GM10266 (cell line): ENCODE measurements at regions not wholly inside any gene's neighbourhood (a gene's known extent, or its start where the extent isn't known, plus 50 kb on each side); places are given as distances from the start of the nearest gene placed in this dataset.

Experiments used
- DNase-seq: peaks from one replicate; pipeline ENCODE4 v3.0.0; 2012; ENCODE audit errors: extremely low spot score
- CTCF ChIP-seq: IDR thresholded peaks from 2 replicates; pipeline ENCODE4 v1.5.1; 2012; ENCODE audit warnings: mild to moderate bottlenecking, low read depth; ENCODE audit not compliant: control insufficient read depth, insufficient read depth; ENCODE audit errors: missing control alignments

DNA sequence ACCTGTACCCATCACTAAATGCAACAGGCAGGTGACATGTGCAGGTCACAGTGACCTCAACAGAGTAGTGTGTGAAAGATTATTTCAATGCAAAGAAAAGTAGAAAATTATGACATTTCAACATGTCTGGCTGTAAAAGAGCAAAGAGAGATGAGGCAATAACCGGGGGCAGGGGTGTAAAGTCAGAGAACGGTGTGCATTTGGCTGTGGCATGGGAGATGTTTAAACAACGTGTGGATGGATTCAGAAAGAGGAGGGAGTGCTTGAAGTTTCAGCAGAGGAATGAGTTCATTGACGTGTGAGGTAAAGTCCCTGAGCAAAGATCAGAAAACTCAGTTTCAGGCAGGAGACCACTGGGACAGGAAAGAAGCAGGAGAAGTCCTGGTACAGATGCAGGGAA is 229.7 kb downstream of the BUD13 start:
- no peak for TF ChIP-seq CTCF
- DNase-seq = no peak

GRCh38 chr11:116542406-116542805 is 230.4 kb downstream of the BUD13 start:
- no peak for TF ChIP-seq CTCF

DNA sequence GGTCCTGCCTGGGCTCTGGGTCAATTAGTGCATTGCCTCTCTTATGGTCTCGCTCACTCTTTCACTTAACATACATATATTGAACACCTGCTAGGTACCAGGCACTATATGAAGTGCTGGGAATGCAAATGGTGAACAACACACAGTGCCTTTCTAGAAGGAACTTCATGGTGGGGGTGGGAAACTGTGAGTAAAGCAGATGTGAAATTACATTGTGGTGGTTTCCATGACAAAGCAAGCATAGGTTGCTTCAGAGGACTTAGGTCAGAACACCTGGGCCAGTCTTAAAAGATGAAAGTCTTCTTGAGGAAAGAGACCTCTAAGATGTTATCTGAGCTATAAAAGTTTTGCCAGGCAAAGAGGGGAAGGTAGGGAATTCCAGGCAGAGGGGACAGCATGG is 231.3 kb downstream of the BUD13 start:
- DNase-seq = no peak
- TF ChIP-seq CTCF = no peak

More at GRCh38 chr11:116542406-116542805, 230.4 kb downstream of the BUD13 start:
- DNase-seq = no peak

- no peak for TF ChIP-seq CTCF
- no peak for DNase-seq
These were observed 232.0 kb downstream of the BUD13 start for GRCh38 chr11:116540645-116541304.

- no peak for TF ChIP-seq CTCF
- no peak for DNase-seq
These were observed 232.9 kb downstream of the BUD13 start for GRCh38 chr11:116539836-116540418.

DNA sequence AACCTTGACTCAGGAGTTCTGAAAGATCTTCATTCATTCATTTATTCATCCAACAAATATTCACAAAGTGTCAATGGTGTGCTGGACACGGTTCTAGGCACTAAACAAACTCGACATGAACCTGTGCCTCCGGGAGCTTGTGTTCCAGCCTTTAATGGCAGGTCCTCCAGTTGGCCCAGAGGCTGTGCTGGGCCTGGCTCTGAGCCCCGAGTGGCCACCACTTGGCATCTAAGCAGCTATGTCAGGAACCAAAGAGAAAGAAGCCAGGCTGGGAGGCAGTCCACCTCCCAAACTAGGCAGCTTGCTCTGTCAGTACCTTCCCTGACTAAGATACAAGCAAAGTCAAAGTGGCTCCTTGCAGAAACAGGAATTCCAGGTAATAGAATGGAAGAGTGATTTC is 233.6 kb downstream of the BUD13 start:
- no peak for TF ChIP-seq CTCF
- no peak for DNase-seq

DNA sequence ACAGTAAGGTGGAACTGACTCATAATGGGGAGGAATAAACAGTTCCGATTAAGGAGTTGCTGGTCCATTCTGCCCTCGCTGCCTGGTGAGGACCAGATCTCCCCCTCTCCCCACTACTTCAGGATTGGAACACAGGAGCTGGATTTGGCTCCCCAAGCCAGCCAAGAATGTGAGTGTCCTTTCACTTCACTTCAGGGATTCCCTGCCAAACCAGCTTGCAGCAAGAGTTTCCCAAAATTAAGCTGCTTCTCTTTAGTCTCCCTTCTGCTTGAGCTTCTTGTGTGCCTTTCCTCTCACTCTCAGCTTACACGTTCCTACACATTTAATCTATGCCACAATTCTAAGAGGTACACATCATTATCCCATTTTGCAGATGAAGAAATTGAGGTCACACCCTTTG is 234.1 kb downstream of the BUD13 start:
- no peak for DNase-seq
- TF ChIP-seq CTCF = no peak
